ENCODE measurements at regions not wholly inside any gene's neighbourhood (a gene's known extent, or its start where the extent isn't known, plus 50 kb on each side); places are given as distances from the start of the nearest gene placed in this dataset.

- FAIRE-seq (no peak), DNase-seq (ENCODE audit: low read depth, low spot score) (no peak)
- TF ChIP-seq POLR2AphosphoS5 (IDR thresholded peaks at IDR 0.05; ENCODE audit: insufficient read depth, low read depth, low read length) (no peak), FOS (IDR thresholded peaks at IDR 0.05; ENCODE audit: borderline replicate concordance, insufficient read depth, low read length) (no peak), EZH2 (IDR thresholded peaks at IDR 0.05; ENCODE audit: borderline replicate concordance, low read depth, low read length, severe bottlenecking) (no peak), GATA2 (IDR thresholded peaks at IDR 0.05; ENCODE audit: insufficient read depth, insufficient read length, low read depth, low read length) (no peak), JUN (IDR thresholded peaks at IDR 0.05; ENCODE audit: borderline replicate concordance, insufficient read depth, insufficient read length, low read depth) (no peak), MAX (IDR thresholded peaks at IDR 0.05; ENCODE audit: insufficient read depth, insufficient read length) (no peak), CTCF (IDR thresholded peaks at IDR 0.05; ENCODE audit: extremely low read depth in 1 of 2, insufficient read depth in 1 of 2, low read depth in 1 of 2, low read length in 2 of 2) (no peak), MYC (IDR thresholded peaks at IDR 0.05; ENCODE audit: low read depth, low read length) (no peak)
- Histone ChIP-seq H3K4me3 (replicated peaks in 1 of 3; ENCODE audit: insufficient read depth in 1 of 3, low read depth in 1 of 3, low read length in 3 of 3) (no peak overlapping the region), H3K79me2 (ENCODE audit: control insufficient read depth, insufficient read depth, low read length) (no peaks in the 10 kb centered on the region), H3K27me3 (ENCODE audit: control insufficient read depth in 2 of 2, insufficient read depth in 2 of 2, low read length in 2 of 2) (no peaks in the 10 kb centered on the region), H3K9me3 (replicated peaks; ENCODE audit: control insufficient read depth, insufficient read depth, low read length) (peaks cover 3% of the 10 kb centered on the region), H3K4me2 (ENCODE audit: insufficient read depth, low read length) (no peak overlapping the region), H2AFZ (ENCODE audit: low read depth, low read length) (no peak overlapping the region), H3K9me1 (replicated peaks; ENCODE audit: control insufficient read depth, extremely low read depth, insufficient read depth, low read length) (no peaks in the 10 kb centered on the region), H3K4me1 (ENCODE audit: control insufficient read depth, extremely low read depth, insufficient read depth, low read length) (no peaks in the 10 kb centered on the region), H4K20me1 (replicated peaks; ENCODE audit: control insufficient read depth, extremely low read depth, insufficient read depth, low read length) (no peaks in the 10 kb centered on the region), H3K9ac (replicated peaks; ENCODE audit: extremely low read depth, insufficient read depth, low read length) (no peak overlapping the region), H3K36me3 (ENCODE audit: control insufficient read depth in 2 of 2, extremely low read depth in 1 of 2, insufficient read depth in 2 of 2, low read length in 2 of 2) (no peaks in the 10 kb centered on the region), H3K27ac (ENCODE audit: insufficient read depth, low read depth, low read length) (no peak overlapping the region)
- POLR2A ChIA-PET = no interaction called here
- intact Hi-C loops (cut with micrococcal nuclease) (no loop called here), dilution Hi-C loops (cut with MboI; ENCODE audit: extremely low pct_ligation_motif_present, low sequenced_read_pairs) (no loop called here)
- CTCF ChIA-PET = no interaction called here
- BruUV-seq (replicated peaks) = no TSS peak
Observed at GRCh38 chr11:101226617-101227016, 97.0 kb upstream of the PGR start.
